ENCODE measurements at regions not wholly inside any gene's neighbourhood (a gene's known extent, or its start where the extent isn't known, plus 50 kb on each side); places are given as distances from the start of the nearest gene placed in this dataset.

- no peaks in the 10 kb centered on the region for H3K4me1 ChIP-seq
- no peak for TF ChIP-seq POLR2AphosphoS5 (IDR thresholded peaks at IDR 0.05; ENCODE audit: insufficient read depth in 1 of 2, low read depth in 1 of 2)
- no peak for TF ChIP-seq POLR2A (IDR thresholded peaks at IDR 0.05)
- no peak for TF ChIP-seq CTCF (IDR thresholded peaks at IDR 0.05)
- intact Hi-C loops (cut with DNase I), result no loop called here
- no peak overlapping the region for H3K27ac ChIP-seq
- H3K9me3 ChIP-seq, result no peaks in the 10 kb centered on the region
- no peaks in the 10 kb centered on the region for H3K36me3 ChIP-seq
- DNase-seq (ENCODE audit: extremely low spot score in 2 of 2), result no peak
- no peak overlapping the region for H3K4me3 ChIP-seq
- no peaks in the 10 kb centered on the region for H3K27me3 ChIP-seq
These were observed 306.8 kb downstream of the TUSC7 start for GRCh38 chr3:117016378-117016777.

GRCh38 chr3:117017135-117017894 lies 307.7 kb downstream of the TUSC7 start:
- Histone ChIP-seq H3K27me3 (no peaks in the 10 kb centered on the region), H3K4me1 (no peaks in the 10 kb centered on the region), H3K36me3 (no peaks in the 10 kb centered on the region), H3K4me3 (no peak overlapping the region), H3K27ac (no peak overlapping the region), H3K9me3 (no peaks in the 10 kb centered on the region)
- intact Hi-C loops (cut with DNase I), result no loop called here
- TF ChIP-seq POLR2AphosphoS5 (IDR thresholded peaks at IDR 0.05; ENCODE audit: insufficient read depth in 1 of 2, low read depth in 1 of 2) (no peak), CTCF (IDR thresholded peaks at IDR 0.05) (no peak), POLR2A (IDR thresholded peaks at IDR 0.05) (no peak)
- DNase-seq (ENCODE audit: extremely low spot score in 2 of 2), result no peak

- Histone ChIP-seq H3K27ac (no peak overlapping the region), H3K4me1 (no peaks in the 10 kb centered on the region), H3K36me3 (no peaks in the 10 kb centered on the region), H3K9me3 (no peaks in the 10 kb centered on the region), H3K27me3 (no peaks in the 10 kb centered on the region), H3K4me3 (no peak overlapping the region)
- intact Hi-C loops (cut with DNase I), result no loop called here
- DNase-seq (ENCODE audit: extremely low spot score in 2 of 2), result no peak
- TF ChIP-seq CTCF (IDR thresholded peaks at IDR 0.05), result no peak
These were observed 309.1 kb downstream of the TUSC7 start for GRCh38 chr3:117018655-117019054.

- Histone ChIP-seq H3K27me3 (no peaks in the 10 kb centered on the region), H3K4me1 (no peaks in the 10 kb centered on the region), H3K4me3 (no peak overlapping the region), H3K36me3 (no peaks in the 10 kb centered on the region), H3K9me3 (no peaks in the 10 kb centered on the region), H3K27ac (no peak overlapping the region)
- no peak for DNase-seq (ENCODE audit: extremely low spot score in 2 of 2)
- TF ChIP-seq CTCF (IDR thresholded peaks at IDR 0.05), result peak; percentile 37 to 74 (median 47)
- no peak for TF ChIP-seq POLR2A (IDR thresholded peaks at IDR 0.05)
- intact Hi-C loops (cut with DNase I), result no loop called here
These were observed 309.6 kb downstream of the TUSC7 start for GRCh38 chr3:117019082-117019713.

GRCh38 chr3:117026401-117026800 lies 316.8 kb downstream of the TUSC7 start:
- Histone ChIP-seq H3K36me3 (no peaks in the 10 kb centered on the region), H3K4me1 (no peaks in the 10 kb centered on the region), H3K27me3 (no peaks in the 10 kb centered on the region), H3K9me3 (no peaks in the 10 kb centered on the region), H3K27ac (no peak overlapping the region), H3K4me3 (no peak overlapping the region)
- no peak for TF ChIP-seq POLR2AphosphoS5 (IDR thresholded peaks at IDR 0.05; ENCODE audit: insufficient read depth in 1 of 2, low read depth in 1 of 2)
- no peak for TF ChIP-seq POLR2A (IDR thresholded peaks at IDR 0.05)
- TF ChIP-seq CTCF (IDR thresholded peaks at IDR 0.05), result no peak
- intact Hi-C loops (cut with DNase I), result no loop called here
- no peak for DNase-seq (ENCODE audit: extremely low spot score in 2 of 2)
